NCI-H1694 (cell line): ENCODE measurements at regions not wholly inside any gene's neighbourhood (a gene's known extent, or its start where the extent isn't known, plus 50 kb on each side); places are given as distances from the start of the nearest gene placed in this dataset.

Source experiments
- DNase-seq: peaks from one replicate; lab custom pipeline; 2025; lab: John Stamatoyannopoulos, UW

- DNase-seq, result no peak
These were observed 222.9 kb downstream of the RFC3 start for GRCh38 chr13:34040863-34041262.

DNA sequence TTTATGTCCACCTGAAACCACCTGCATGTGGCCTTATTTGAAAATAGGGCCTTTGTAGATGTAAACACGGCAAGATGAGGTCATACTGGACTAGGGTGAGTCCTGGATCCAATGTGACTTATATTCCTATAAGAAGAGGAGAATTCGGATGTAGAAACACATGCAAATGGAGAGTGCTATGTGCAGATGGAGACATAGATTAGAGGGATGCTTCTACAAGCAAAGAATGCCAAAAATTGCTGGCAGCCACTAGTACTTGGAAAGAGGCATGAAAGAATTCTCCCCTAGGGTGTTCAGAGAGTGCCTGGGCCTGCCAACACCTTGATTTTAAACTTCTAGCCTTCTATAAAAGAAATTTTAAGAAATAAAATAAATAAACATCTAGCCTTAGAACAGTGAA lies 226.1 kb downstream of the RFC3 start:
- no peak for DNase-seq

DNA sequence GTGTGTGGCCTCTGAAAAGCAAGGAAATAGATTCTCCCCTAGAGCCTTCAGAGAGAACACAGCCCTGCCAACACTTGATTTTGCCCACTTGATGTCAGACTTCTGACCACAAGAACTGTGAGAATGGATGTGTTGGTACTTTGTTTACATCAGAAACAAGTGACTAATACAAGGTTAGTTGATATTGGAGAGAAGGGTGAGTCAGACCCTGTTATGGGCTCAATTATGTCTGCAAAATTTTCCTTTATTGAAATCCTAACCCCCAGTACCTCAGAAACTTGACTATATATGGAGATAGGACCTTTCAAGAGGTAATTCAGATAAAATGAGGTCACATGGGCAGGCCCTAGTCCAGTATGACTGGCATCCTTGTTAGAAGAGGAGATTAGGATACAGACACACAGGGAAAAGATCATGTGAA lies 226.7 kb downstream of the RFC3 start:
- DNase-seq, result no peak

DNA sequence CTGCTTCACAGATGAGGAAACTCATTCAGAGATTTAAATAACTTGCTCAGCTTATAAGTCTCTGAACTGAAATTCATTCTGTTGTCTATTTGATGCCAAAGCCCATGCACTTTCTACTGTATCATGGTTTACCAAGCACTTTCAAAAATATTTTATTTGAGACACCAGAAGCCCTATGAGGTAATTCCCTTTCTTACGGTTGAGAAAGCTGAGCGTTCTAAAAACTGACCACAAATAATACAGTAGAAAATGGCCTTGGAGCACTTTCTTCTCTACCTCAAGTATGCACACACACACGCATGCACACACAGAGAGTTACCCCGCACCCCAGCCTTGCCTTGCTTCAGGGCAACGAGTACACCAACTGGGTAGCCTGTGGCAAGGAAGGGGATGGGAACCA lies 228.5 kb downstream of the RFC3 start:
- no peak for DNase-seq

- no peak for DNase-seq
These were observed 230.7 kb downstream of the RFC3 start for GRCh38 chr13:34048652-34049051.

GRCh38 chr13:34056733-34057258 lies 238.8 kb downstream of the RFC3 start:
- no peak for DNase-seq

DNA sequence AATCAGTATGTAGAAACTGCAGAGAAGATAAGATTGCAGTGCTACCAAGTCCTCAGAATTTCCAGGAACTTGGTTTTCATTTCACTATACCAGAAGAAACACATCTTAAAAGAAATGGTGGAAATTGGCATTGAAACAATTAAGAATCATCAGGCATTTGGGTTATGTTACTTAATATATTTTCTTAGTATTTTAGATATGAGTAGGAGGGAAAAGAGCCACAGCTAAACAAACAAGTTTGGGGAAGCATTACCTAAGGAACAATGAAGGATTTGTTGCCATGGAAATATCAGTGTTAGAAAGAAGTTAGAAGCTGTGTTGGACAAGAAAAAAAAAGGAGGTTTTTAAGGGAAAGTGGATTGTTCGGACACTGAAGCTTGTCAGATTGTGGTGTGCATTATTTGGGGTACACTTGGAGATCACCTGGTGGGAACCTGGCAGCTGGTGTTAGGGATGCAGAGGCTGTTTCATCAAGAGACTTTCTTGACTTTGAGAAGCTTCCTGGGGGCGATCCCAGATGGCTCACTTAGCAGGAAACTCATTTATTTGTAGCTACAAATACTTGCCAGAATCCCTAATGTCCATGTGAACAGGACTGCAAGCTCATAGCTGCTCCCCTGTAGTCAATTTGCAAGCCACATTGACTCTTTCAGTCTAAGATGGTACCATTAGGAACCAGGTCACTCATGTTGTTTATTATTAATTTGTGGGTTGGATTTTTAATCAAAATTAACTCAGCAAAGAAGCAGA lies 246.7 kb downstream of the RFC3 start:
- no peak for DNase-seq

GRCh38 chr13:34065928-34066327 lies 248.0 kb downstream of the RFC3 start:
- no peak for DNase-seq

DNA sequence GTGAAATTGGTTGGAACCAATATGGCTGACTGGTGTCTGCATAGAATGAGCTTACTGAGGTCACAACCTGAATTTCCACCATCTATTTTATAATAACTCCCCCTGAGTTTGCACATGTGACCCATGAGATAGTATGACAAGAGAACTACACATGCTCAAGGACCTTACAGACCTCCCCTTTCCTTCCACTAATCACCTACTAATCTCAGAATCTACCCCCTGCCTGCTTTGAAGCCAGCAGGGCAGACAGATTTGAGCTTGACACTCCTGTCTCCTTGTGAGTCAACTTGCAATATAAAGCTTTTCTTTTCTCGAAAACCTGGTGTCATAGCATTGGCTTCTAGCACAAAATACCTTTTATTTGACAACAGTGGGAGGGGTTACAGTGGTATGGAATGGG lies 248.4 kb downstream of the RFC3 start:
- DNase-seq, result no peak

DNA sequence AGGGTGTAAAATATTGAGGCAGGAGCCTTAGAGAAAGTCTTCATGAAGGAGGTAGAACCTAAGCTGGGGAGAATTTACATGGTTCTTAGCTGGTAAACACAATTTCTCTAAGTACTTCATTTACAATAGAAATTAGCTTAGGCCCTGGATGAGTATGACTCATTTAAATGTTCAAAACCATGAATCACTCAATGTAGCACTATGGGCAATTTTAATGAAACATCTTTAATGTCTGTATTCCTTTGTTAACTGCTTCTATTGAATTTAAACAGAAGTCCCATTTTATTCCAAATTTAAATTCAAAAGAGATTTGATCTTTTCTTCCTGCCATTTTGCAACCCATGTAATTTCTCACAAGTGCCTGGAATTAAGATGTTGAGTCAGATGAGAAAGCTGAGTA lies 252.1 kb downstream of the RFC3 start:
- DNase-seq, result no peak

DNA sequence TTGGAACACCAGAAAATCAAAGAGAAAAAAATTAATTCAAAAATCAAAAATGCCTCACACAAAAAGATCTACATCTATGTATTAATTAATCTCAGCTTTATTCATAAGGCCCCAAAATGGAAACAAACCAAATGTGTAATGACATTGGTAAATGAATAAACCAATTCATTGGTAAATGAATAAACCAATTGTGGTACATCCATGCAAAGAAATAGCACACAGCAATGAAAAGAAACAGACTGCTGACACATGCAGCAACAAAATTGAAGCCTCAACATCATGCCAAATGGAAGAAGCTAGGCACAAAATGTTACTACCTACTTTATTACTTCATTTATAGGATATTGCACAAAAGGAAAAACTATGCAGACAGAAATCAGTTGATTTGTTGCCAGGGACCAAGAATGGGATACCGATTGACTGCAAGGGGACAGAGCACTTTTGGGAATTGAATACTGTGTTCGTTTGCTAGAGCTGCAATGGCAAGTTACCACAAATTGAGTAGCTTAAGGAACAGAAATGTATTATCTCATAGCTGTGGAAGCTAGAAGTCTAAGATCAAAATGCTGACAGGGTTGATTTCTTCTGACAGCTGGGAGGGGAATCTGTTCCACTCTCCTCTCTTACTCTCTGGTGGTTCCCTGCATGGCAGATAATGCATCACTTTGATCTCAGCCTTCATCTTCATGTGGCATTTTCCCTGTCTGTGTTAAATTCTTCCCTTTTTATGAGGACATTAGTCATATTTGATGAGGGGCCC lies 252.8 kb downstream of the RFC3 start:
- DNase-seq, result no peak

- DNase-seq, result no peak
These were observed 258.4 kb downstream of the RFC3 start for GRCh38 chr13:34076319-34076718.

DNA sequence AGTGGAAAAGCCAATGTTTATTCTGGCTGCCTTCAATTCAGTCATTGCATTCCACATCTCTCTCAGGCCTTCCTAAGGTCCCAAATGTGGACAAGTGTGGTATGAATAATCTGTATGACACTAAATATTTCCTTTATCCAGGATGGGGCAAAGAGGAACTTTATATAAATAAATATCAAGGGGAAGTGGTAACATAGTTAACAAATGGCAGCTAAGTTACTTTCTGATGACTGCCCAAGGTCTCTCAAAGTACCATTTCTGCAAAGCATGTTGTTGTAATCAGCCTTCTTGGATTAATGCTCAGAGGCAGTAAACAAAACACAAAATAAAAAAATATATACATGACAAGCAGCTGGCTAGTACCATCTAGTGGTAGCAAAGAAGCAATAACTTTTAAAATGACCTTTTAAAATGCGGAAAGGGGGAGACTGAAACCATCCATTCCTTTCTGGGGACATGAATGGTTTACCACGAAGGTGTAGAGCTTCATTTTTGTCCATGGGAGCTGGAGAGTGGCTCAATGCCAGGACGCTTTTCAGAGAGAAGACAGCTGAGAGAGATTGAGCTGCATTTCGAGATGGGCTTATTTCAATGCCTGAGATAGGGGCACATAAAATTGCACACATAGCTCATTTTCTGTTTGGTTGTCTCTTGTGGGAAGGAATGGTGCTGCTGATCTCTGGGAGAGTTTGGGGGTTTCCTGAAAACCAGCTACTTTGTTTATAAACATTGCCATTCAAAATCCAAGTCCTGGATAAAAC lies 259.2 kb downstream of the RFC3 start:
- no peak for DNase-seq

DNA sequence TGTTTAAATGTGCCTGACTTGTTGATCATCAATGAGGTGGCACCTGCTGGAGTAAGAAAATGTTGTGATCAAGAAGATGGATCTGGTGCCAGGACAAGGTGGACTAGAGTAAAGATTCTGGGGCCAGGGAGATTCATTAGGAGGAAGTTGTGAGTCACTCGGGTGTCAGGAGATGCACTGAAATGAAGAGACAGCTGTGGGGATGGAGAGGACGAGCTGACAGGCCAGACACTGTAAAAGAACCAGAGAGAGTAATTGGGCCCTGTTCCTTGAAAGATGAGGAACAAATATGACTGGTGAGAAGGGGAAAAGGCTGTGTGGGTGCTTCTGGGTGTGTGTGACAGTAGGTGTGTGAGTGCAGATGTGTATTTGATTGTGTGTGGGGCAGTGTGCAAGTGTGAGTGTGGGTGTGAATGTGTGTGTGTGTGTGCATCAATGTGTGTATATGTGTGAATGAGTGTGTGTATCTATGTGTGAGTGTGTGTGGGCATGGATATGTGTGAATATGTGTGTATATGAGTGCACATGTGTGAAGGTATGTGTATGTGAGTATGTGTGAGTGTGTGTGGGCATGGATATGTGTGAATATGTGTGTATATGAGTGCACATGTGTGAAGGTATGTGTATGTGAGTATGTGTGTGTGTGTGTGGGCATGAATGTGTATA lies 260.5 kb downstream of the RFC3 start:
- DNase-seq, result no peak

GRCh38 chr13:34085204-34085603 lies 267.3 kb downstream of the RFC3 start:
- no peak for DNase-seq

DNA sequence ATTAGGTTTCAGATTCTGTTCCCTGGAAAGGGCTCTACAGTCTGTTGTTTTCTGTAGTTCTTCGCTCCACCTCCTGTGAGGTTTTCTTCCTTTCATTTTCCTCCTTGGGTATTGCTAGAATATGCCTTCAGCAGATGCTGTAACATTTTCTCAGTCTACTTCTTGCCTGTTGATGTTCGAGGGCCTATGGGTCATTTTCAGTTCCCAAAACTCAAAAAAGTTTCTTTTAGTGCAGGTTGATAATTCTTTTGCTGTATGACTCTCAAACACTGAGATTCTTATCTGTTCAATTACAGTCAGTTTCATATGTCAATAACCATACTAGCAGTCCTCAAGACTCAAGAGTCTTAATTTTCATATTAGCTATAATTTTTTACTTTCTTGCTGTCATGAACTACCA lies 268.3 kb downstream of the RFC3 start:
- no peak for DNase-seq

DNA sequence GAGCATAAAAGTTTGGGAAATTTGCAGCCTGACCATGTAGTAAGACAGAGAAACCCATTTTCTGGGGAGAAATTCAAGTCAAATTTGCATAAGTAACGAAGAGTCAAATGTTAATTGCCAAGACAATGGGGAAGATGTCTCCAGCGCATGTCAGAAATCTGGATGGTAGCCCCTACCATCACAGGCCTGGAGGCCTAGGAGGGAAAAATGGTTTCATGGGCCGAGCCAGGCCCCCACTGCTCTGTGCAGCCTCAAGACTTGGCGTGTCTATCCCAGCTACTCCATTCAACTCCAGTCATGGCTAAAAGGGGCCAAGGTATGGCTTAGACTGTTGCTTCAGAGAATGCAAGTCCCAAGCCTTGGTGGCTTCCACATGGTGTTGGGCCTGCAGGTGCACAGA lies 269.8 kb downstream of the RFC3 start:
- DNase-seq, result no peak

DNA sequence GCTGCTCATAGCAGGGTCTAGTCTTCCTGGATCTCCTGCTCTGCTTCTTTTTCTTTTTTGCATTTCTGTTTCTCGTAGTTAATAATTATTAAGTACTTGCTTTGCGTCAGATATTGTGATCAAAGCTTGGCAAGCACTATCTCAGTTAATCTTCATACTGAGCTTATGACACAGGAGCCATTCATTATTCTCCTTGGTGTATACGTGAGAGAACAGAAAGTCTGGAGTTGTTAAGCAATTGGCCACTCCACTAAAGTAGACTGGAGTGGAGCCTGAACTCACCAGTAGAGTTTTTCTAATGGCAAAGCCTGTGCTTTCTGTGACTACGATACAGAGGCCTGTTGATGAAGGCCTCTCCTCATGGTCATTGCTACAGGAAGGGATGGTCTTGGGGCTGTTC lies 285.9 kb downstream of the RFC3 start:
- no peak for DNase-seq

- no peak for DNase-seq
These were observed 286.9 kb downstream of the RFC3 start for GRCh38 chr13:34104853-34105252.

DNA sequence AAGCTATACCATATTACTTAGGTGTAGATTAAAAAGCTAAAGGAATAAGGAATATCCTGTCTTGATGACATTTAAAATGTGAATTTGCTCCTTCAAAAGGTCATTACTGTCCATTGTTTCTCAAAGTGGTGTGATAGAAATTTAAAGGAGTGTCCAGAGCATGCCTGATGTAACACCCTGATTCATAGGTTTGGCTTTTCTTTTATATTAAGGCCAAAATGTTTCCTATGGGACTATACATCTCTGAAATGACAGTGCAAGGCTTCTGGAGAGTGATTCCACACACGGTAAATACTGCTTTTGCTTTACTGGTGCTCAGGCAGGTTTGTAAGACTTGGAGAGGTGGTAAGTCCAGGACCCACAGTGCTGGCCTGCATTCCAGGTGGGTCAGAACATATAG lies 289.9 kb downstream of the RFC3 start:
- DNase-seq, result no peak

- DNase-seq, result no peak
These were observed 290.5 kb downstream of the RFC3 start for GRCh38 chr13:34108410-34108809.

GRCh38 chr13:34114581-34114980 lies 296.6 kb downstream of the RFC3 start:
- no peak for DNase-seq
